ENCODE measurements at regions not wholly inside any gene's neighbourhood (a gene's known extent, or its start where the extent isn't known, plus 50 kb on each side); places are given as distances from the start of the nearest gene placed in this dataset.

DNA sequence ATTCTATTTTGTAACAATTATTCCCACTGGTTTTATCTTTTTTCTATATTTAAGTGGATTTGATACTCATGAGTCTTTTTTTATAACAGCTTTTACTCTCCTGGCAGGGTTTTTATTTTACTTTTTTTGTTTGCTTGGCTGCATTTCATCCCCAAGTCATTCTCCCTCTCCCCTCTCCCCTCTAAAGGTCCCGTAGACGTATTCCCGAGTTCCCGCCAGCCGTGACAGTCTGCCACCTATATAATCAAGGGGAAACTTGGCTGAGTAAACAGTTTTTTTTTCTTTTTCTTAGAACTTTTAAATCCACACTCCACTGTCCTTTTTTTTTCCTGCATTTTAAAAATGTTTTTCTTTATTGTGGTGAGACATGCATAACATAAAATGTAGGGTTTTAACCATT is 433.1 kb upstream of the HS6ST1 start:
- no peak for DNase-seq (ENCODE audit: low read depth)

DNA sequence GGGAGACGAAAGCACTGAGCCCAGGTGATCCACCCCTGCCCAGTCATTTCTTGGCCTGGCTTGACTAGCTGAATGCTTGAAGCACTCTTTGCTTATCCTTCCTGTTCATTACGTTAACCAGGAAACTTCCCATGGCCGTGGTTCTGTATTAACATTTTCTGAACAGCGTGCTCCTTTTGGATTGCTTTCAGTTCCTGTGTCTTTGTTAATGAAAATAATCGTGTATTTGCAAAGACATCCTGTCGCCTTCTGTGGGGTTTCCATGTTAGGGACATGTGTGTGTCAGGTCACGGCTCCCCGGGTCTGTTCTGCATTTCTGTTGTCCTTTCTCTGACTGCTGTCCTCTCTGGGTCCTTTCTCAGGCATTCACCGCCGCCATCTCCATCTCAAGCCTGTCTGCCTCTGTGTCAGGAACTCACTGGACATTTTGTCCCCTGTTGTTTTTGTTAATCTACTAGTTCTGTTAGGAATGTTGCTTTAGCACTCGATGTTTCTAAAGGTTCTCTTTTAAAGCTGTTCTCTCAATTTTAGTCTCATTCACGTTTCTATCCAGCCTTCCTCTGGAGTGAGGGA is 434.1 kb upstream of the HS6ST1 start:
- DNase-seq (ENCODE audit: low read depth): no peak

DNA sequence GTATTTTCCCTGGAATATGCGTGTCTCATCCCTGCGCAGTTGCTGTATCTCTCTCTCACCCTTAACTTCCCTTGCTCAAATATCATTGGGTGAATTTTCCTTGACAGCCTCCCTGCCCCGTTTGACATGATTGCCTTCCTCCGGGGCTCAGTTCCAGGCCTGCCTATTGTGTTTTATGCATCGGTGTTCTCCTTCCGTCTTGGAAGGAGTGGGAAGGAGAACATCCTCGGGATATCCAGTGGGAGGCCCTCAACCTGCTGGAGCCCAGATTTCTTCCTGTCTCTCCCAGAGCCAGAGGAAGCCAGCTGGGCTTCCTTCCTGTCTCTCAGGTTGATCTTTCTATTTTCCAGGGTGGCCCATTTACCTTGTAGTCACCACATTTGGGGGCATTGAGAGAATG is 434.7 kb upstream of the HS6ST1 start:
- DNase-seq (ENCODE audit: low read depth): no peak

DNA sequence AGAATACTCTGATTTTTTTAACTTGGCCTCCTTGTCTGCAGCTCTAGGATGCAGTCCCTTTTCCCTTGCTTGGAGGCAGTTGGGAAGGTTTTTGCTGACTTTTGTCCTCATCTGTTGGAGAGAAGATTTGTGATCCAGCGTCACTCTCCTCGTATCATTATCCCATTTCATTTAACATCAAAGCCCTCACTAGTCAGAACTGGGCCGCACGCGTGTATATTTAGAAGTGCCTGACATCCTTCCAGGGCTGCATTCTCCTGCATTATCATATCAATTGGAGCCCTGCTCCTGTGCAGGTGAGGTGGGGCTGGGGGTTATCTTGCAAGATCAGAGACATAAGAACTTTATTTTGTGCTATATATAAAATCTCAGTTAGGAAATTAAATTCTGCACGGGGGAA is 435.1 kb upstream of the HS6ST1 start:
- no peak for DNase-seq (ENCODE audit: low read depth)

DNA sequence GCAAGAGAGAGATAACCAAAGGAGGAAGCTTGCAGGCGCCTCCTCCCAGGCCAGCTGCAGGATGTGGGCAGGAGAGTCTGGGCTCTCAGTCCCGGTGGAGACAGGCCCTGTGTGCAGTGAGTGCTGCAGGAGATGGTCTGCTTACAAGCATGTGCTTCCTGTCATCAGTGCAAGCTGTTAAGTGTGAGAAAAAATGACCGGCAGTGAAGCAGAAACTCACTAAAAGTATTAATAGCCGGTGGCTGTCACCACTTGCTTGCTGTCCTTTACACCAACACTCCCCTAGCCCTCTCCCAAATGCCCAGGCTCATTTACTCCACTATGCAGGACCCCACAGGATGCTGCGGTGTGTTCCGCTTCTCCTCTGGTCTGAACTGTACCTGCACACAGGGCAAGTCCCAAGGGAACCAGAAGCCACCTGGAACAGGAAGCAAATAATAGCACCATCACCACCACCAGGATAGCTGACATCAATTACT is 435.6 kb upstream of the HS6ST1 start:
- DNase-seq (ENCODE audit: low read depth): no peak

DNA sequence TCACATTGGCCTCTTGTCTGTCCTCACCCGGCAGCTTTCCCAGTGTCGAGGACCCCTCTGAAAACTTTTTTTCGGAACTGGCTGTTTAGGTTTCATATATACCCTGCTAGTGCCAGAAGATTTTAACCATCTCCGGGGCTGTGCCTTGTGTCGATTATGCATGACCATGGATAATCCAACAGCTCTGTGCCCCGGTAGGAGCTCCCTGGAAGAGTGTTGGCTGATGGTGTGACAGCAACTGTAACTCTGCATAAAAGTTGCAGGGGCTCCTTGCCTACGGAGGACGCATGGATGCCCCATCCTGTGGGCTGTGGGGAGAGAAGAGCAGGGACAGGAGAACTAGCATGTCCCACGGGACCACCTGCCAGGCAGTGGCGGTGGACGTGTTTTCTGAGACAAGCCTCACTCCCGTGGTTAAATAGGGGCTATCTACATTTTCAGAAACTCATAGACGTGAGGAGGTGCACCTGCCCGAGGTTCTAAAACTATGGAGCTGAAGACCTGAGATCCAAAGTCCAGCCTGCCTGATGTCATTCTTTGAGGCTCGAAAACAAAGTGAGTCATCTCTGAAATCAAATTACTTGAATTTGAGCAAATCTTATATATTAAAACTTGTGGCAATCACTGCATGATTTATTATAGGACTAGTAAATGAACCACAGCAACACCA is 437.2 kb upstream of the HS6ST1 start:
- DNase-seq (ENCODE audit: low read depth): no peak

DNA sequence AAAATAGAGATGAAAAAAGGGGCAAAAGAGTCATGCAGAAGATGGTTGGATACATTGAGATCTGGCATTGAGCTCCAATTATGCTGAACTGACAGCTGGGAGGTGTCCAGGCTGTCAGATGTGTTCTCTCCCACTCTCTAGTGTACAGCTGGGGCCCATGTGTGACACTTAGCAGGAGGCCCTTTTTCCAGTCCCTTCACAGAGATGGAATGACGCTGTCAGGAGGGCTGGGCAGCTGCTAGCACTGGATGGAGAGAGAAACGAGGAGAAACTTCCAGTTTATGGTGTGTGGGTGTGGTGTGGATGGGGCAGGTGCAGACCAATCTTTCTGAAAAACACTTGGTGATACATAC is 437.7 kb upstream of the HS6ST1 start:
- DNase-seq (ENCODE audit: low read depth): no peak

DNA sequence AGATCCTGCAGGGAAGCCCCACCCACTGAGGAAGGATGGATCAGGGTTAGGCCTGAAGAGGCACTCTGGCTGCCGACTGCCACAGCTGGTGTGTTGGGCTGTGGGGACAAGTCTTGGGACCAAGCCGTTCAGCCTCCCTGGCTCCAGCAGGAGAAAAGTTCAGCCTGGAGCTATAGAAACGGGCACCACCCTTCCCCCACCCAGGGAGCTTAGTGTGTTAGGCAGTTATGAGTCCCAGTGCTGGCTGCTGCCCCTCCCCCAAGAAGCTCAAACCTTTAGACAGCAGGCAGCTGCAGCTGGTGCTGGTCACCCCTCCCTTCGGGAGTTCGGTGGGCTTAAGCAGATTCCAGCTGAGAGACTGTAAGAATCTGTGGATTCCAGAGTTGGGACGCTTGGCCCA is 447.1 kb upstream of the HS6ST1 start:
- no peak for DNase-seq (ENCODE audit: low read depth)

DNA sequence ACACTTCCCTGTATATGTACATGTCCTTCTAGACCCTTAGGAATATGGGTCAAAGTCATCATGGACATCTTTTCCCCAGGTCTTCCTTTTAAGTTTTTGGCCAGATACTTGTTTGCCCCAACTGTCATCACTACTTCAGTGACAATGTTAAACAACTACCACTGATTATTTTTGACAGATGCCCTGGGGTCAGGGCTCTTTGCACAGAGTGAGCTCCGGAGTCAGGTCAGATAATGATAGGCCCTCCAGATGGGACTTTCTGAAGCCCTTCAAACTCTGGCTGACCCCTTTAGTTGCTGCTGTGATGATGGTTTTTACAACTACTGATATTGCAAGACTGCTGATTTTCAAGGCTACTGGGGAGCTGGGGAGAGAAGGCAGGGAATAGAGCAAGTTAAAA is 449.4 kb upstream of the HS6ST1 start:
- no peak for DNase-seq (ENCODE audit: low read depth)

DNA sequence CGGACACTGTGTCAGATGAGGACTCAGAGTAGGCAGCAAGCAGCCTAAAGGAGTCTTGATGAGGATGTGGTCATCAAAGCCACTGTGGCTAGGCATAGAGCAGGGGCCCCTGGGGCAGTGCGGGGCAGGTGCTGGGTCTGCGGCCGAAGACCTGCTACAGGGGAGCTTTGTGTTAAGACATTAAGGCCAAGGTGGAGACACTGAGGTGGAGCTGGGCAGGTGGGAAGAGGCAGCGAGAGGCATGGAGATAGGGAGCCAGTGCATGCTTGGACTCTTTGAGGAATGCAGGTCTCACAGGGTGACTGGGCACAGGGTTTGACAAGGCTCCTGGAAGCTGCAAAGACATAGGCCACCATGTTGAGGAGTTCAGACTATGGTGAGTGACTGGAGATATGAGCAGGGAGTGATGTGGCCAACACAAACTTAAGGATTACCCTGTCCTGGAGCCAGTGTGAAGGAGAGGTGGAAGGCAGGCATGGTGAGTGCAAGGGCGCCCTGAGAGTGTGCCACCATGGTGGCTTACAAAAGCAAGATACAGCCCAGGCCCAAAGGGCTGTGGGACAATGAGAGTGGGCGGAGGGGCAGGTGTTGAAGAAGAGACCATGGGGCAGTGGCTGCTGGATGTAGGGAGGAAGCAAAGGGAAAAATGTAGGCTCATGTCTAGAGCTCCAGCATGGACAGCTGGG is 450.9 kb upstream of the HS6ST1 start:
- no peak for DNase-seq (ENCODE audit: low read depth)

DNA sequence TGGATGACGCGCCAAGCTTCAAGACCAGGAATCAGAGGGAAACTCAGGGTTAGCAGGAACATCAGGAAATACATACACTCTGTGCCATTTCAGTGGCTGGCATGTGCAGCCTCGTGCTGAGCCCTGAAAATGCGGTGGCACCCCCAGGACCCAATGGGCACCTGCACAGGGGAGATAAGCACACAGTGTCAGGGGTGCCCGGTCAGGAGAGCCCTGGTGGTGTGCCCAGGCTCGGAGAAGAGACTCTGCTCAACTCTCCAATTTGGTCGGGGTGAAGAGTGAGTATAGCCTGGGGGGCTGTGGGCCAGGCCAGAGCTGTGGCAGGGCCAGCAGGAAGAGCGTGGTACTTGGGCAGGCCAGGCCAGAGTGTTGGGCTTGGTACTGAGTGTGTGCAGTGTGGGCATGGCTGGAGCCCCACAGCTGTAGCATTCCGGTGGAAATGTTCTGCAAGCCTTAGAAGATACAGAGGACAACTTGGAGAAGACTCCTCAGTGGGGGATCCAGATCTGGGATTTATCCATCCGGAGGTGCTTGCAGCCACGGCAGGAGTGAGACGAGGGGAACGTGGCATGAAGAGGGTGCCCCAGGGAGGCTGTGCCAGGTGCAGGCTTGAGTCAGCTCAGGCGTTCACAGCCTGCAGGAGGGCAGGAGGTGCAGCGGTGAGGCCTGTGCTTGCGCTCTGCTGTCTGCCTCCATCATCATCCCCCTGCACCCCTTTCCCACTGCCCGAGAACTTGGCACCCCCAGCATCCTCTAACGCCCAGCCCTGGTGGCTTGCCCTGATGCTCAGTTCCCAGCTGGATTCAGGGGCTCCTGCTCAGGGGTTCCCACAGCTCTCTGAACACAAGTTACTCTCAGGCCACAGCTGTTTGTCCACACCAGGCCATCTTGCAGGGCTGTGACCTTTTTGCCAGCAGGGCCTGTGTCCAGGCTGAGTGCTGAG is 451.7 kb upstream of the HS6ST1 start:
- no peak for DNase-seq (ENCODE audit: low read depth)

DNA sequence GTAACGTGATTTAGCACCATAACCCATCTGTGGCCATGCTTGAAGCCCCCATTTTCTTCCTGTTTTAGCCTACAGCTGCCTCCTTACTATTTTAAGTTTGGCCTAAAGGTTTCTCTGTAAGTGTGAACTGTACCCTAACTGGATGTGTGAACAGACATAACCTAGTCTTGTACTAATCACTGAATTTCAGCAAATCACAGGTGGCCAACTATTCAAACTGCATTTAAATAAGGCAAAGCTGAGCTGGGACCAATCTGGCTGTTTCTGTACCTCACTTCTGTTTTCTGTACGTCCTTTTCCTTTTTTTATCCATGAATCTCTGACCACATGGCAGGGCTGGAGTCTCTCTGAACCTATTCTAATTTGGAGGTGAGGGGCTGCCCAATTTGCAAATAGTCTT is 452.7 kb upstream of the HS6ST1 start:
- no peak for DNase-seq (ENCODE audit: low read depth)

DNA sequence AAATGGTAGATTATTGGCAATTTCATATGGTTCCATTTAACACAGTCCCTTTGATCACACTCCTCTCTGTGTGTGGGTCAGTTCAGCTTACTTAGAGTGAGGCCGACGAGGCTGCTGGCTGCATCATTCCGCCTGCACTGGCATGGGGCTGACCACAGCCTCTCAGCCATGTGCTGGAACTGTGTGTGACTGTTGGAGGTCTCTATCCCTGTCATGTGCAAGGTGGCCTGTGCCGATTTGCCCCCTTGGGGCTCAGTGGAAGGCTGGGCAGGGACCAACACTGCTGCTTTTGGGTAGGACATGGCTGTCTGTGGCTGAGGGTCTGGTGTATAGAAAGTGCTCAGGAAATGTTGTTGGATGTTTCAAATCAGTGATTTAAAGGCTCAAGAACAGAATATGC is 454.0 kb upstream of the HS6ST1 start:
- DNase-seq (ENCODE audit: low read depth): no peak

DNA sequence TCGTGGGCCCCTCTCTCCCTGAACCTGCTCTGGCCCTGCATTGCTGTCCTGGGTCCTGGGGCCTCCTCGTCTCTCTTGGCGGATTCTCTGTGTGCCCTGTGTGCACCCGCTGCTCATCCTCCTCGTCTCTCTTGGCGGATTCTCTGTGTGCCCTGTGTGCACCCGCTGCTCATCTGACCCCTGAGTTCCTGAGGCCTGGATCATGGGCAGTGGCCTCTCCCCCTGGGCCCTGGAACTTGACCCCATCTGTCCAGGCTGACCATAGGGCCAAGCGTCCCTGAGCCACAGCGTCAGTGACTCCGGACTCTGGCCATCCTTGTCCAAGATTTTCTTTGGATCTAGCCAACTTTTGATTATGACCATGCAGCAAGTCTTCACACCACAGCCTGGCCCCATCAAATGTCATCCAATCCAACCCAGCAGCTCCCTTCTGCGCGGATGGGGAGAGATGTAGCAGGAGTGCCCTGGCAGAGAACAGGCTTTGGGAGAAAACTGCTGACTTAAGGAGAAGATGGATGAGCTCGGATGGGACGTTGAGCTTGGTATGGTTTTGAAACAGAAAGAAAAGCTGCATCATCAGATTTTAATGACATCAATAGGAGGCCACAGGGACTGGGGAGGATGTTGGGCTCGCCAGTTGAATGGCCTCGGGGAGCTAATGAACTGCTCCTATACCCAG is 455.1 kb upstream of the HS6ST1 start:
- DNase-seq (ENCODE audit: low read depth): no peak

DNA sequence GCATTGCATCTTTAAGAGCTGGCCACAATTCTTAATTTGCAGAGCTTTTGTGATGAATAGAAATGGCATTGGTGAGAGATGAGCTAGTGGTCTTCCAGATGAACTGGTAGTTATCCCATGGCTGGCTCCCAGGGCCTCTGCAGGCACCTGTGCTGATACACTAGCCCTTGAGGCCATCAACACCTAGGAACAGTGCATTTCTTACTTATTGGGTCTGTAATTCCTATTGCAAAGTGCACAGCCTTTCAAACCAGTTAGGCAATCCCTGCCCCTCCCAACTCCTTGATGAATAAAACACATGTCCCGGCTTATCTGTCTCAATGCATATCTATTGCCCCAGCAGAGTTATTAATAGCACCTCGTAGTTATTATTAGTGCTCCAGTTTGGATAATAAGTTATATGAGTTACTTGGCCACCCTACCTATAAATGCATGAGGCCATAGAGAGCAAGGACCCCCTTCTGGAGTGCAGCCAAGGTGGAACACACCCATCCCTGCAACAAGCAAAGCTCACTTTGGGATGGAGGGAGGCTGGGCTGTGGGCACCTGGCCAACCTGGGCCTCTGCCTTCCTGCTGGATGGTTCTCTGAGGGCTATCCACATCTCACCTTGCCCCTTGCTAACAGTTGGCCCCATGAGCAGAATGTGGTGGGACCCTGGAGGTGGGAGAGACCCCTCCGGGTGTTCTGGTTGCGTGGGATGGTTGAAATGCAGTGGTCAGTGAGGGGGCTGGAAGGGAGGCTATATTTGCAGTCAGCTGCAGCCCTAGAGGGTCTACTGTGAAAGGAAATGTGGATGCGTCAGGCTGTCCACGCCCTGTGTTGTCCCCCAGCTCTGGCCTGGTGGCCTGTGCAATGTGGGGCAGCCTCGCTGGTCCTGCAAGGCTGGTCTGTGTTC is 455.9 kb upstream of the HS6ST1 start:
- DNase-seq (ENCODE audit: low read depth): no peak

DNA sequence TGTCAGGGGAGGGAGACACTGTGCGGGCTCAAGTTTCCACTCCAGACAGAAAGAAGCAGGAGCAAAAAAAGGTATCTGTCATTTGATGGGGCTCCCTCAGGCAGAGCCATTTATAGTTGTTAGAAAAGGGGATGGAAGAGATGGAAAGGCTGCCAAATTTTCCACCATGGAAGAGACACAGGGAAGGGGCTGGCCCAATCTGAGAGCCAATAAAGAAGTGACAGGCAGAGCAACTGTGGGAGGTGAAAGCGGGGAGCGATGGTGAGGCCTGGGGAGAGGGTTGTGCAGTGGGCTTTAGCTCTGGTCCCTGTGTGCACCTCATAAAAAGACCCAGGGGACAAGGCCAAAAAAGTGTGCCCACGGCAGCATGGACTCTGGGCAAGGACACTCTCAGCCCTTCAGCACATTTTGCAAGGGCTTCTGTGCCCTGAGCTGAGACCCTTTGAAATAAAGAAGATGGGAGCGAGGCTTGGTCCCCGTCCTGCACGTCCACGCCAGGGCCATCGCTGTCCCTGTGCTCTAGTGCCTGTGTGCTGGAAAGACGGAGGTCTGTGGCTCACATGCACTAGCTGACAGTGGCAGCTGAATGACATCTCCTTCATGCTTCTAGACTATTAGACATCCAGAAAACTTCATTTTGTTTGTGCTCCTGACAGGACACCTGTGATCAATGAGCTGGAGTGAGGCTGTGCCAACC is 456.7 kb upstream of the HS6ST1 start:
- no peak for DNase-seq (ENCODE audit: low read depth)

DNA sequence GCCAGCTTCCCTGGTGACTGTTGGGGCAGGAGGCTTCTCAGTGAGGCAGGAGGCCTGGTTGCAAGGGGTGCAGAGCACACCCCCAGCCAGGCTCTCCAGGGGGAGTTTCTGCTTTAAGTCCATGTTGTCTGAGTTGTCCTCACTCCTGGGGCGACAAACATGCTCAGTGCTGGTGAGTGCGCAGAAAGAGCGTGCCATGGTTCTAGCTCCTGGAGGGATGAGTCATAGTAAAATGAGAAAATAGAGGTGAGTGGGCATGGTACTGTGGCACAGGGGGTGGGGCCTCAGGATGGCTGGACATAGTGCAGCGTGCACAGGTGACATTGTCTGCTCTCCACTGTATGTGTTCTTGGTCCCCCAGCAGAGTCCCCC is 457.2 kb upstream of the HS6ST1 start:
- no peak for DNase-seq (ENCODE audit: low read depth)

DNA sequence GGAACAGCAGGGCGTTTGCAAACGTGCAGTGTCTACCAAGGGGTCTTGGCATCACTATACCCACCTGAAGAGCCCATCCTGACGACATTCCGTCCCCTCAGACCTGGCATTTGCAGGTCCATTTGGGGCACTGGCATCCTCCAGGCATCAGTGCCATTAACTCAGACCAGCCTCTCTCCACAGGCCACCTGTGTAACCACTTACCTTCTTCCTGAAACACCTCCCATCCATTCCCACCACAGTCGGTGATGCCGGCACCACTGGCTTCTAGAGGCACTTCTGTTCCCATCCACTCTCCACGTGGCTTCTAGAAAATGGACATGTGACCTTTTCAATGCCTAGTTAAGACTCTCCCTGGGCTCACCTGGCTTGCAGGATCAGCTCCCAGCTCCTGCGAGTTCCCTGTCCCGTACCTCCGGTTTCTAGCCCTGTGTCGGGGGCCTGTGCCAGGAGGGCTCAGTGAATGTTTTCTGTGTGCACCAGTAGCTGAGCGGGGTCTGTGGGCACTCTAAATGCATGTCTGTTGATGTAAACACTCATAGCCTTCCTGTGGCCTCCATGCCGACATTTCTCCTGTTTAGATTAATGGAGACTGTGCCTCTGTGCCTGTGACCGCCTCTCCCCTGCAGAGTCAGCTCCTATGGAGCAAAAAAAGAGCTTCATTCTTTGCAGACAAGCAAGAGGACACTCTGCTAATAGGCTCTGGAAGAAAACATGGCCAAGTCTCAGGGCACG is 458.0 kb upstream of the HS6ST1 start:
- DNase-seq (ENCODE audit: low read depth): no peak

DNA sequence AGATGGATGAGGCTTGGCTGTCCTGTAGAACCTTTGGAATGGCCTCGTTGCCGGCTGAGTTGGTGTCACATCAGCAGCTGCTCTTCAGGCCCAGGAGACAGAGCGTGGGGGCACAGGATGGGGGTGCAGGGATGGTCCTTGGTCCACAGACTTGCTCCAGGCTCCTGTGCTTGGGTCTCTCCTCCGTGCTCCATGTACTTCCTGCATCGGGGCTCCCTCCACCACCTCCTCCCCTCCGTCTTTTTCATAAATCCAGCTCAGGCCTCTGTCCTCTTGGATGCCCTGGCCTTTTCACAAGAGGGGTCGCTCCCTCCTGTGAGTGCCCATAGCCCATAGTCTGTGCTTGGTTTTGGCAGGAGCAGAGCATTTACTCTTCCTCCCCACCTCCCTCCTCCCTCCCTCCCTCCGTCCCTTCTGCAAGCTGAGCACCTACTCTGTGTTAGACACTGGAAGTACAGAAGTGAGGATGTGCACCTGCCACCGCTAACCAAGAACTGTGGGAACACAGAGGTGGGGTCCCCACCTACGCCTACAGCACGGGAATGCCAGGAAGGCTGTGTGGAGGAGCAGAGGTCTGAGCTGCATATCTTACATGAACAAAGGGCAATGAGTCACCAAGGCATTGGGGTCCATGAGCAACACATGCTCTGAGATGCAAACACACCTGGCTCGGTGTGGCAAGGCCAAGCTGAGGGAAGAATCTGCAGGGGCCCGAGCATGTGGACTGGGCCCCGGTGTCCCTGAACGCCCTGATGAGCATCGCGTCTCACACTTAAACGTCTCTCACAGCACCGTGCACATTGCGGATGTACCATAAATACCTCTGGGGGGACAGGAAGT is 458.7 kb upstream of the HS6ST1 start:
- DNase-seq (ENCODE audit: low read depth): no peak
